ENCODE measurements at regions not wholly inside any gene's neighbourhood (a gene's known extent, or its start where the extent isn't known, plus 50 kb on each side); places are given as distances from the start of the nearest gene placed in this dataset.

- TF ChIP-seq, protein P1, sequence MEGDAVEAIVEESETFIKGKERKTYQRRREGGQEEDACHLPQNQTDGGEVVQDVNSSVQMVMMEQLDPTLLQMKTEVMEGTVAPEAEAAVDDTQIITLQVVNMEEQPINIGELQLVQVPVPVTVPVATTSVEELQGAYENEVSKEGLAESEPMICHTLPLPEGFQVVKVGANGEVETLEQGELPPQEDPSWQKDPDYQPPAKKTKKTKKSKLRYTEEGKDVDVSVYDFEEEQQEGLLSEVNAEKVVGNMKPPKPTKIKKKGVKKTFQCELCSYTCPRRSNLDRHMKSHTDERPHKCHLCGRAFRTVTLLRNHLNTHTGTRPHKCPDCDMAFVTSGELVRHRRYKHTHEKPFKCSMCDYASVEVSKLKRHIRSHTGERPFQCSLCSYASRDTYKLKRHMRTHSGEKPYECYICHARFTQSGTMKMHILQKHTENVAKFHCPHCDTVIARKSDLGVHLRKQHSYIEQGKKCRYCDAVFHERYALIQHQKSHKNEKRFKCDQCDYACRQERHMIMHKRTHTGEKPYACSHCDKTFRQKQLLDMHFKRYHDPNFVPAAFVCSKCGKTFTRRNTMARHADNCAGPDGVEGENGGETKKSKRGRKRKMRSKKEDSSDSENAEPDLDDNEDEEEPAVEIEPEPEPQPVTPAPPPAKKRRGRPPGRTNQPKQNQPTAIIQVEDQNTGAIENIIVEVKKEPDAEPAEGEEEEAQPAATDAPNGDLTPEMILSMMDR (IDR thresholded peaks at IDR 0.05; ENCODE audit: low read depth, low read length) = no peak
- TF ChIP-seq POLR2A (IDR thresholded peaks at IDR 0.05; ENCODE audit: extremely low read depth, insufficient read length) (no peak), MYC (IDR thresholded peaks at IDR 0.05; ENCODE audit: low read depth, low read length) (no peak)
- TF ChIP-seq, protein P2, sequence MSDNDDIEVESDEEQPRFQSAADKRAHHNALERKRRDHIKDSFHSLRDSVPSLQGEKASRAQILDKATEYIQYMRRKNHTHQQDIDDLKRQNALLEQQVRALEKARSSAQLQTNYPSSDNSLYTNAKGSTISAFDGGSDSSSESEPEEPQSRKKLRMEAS (IDR thresholded peaks at IDR 0.05; ENCODE audit: low read depth, low read length) = no peak
Observed at GRCh38 chr3:178100908-178101307, 435.3 kb upstream of the KCNMB2 start.
